ENCODE measurements at regions not wholly inside any gene's neighbourhood (a gene's known extent, or its start where the extent isn't known, plus 50 kb on each side); places are given as distances from the start of the nearest gene placed in this dataset.

- TF ChIP-seq CTCF (IDR thresholded peaks at IDR 0.05; ENCODE audit: low read depth, low read length) (no peak), MAX (IDR thresholded peaks at IDR 0.05; ENCODE audit: low read depth, low read length) (no peak)
Observed at GRCh38 chr3:73144828-73145227, 83.4 kb downstream of the EBLN2 start.

All from NB4 (cell line).